B cell (primary cell): ENCODE measurements at regions not wholly inside any gene's neighbourhood (a gene's known extent, or its start where the extent isn't known, plus 50 kb on each side); places are given as distances from the start of the nearest gene placed in this dataset.

ENCODE experiments used
- EZH2 ChIP-seq: IDR thresholded peaks from 2 replicates; pipeline ENCODE4 v1.6.1; 2012; ENCODE audit warnings: borderline replicate concordance, low read depth, mild to moderate bottlenecking, moderate library complexity, low read length; ENCODE audit not compliant: insufficient read depth, poor library complexity, severe bottlenecking
- TF ChIP-seq, protein P1 (sequence below): fragments of 200-600 bp; IDR thresholded peaks from one replicate; pipeline ENCODE4 v1.8.0; 2022; ENCODE audit warnings: antibody characterized with exemption, mild to moderate bottlenecking

GRCh38 chr14:86532219-86532618, 1002.3 kb downstream of the FLRT2 start:
- TF ChIP-seq, protein P1, sequence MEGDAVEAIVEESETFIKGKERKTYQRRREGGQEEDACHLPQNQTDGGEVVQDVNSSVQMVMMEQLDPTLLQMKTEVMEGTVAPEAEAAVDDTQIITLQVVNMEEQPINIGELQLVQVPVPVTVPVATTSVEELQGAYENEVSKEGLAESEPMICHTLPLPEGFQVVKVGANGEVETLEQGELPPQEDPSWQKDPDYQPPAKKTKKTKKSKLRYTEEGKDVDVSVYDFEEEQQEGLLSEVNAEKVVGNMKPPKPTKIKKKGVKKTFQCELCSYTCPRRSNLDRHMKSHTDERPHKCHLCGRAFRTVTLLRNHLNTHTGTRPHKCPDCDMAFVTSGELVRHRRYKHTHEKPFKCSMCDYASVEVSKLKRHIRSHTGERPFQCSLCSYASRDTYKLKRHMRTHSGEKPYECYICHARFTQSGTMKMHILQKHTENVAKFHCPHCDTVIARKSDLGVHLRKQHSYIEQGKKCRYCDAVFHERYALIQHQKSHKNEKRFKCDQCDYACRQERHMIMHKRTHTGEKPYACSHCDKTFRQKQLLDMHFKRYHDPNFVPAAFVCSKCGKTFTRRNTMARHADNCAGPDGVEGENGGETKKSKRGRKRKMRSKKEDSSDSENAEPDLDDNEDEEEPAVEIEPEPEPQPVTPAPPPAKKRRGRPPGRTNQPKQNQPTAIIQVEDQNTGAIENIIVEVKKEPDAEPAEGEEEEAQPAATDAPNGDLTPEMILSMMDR, result no peak
- TF ChIP-seq EZH2, result no peak
